Immature natural killer cell (primary cell): ENCODE measurements at regions not wholly inside any gene's neighbourhood (a gene's known extent, or its start where the extent isn't known, plus 50 kb on each side); places are given as distances from the start of the nearest gene placed in this dataset.

Experiments
- DNase-seq, 3 donors: peaks; one replicate each; pipeline ENCODE4 v3.0.0; 2022; ENCODE audit warnings: mixed read lengths in 1 of 3
- H3K27ac Mint-ChIP-seq, 6 donors: one replicate each; pipeline ENCODE4 v1.8.0; 2020; ENCODE audit warnings: mixed read lengths in 6 of 6, mild to moderate bottlenecking in 5 of 6, inconsistent platforms in 4 of 6, moderate library complexity in 3 of 6
- H3K27me3 Mint-ChIP-seq, 3 donors: one replicate each; pipeline ENCODE4 v1.8.0; 2020 to 2021; ENCODE audit warnings: low read depth in 3 of 3, mild to moderate bottlenecking in 3 of 3, mixed read lengths in 3 of 3, moderate library complexity in 3 of 3, inconsistent platforms in 1 of 3
- H3K36me3 Mint-ChIP-seq, 3 donors: one replicate each; pipeline ENCODE4 v1.8.0; 2020; ENCODE audit warnings: mixed read lengths in 3 of 3, inconsistent platforms in 2 of 3, mild to moderate bottlenecking in 2 of 3
- H3K4me1 Mint-ChIP-seq, 2 donors: one replicate each; pipeline ENCODE4 v1.8.0; 2020; ENCODE audit warnings: inconsistent platforms in 2 of 2, mild to moderate bottlenecking in 2 of 2, mixed read lengths in 2 of 2, moderate library complexity in 1 of 2
- H3K4me3 Mint-ChIP-seq, 5 donors: one replicate each; pipeline ENCODE4 v1.8.0; 2020; ENCODE audit warnings: mild to moderate bottlenecking in 5 of 5, mixed read lengths in 5 of 5, inconsistent platforms in 3 of 5, moderate library complexity in 3 of 5
- H3K9me3 Mint-ChIP-seq, 6 donors: one replicate each; pipeline ENCODE4 v1.8.0; 2020; ENCODE audit warnings: mild to moderate bottlenecking in 6 of 6, mixed read lengths in 6 of 6, inconsistent platforms in 4 of 6, moderate library complexity in 3 of 6

DNA sequence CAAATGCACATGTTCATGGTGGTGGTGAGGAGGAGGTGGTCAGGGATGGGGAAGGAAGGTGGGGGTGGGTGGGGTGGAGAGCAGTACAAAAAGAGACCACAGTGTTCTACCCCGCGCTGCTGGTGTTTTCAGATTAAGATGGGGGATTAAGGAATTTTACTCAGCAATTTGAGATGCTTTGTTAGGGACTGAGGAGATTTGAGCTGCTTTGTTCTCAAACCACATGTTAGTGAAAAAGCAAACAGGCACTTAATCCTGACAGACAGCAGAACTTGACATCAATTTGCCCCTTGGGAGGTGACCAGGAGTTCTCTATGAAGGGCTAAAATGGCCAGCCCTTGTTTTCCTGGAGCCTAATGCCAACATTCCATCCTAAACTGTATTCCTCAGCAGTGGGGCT, 244.5 kb downstream of the MEIS1 start:
- Mint-ChIP-seq H3K9me3 (peaks cover 0 to 4% (median under 1%) of the 10 kb centered on the region in 6 donors), H3K27me3 (peaks cover 0 to 5% (median 3%) of the 10 kb centered on the region in 3 donors), H3K4me1 (no peaks in the 10 kb centered on the region), H3K27ac (no peak overlapping the region), H3K36me3 (no peaks in the 10 kb centered on the region), H3K4me3 (no peak overlapping the region)
- DNase-seq: no peak

DNA sequence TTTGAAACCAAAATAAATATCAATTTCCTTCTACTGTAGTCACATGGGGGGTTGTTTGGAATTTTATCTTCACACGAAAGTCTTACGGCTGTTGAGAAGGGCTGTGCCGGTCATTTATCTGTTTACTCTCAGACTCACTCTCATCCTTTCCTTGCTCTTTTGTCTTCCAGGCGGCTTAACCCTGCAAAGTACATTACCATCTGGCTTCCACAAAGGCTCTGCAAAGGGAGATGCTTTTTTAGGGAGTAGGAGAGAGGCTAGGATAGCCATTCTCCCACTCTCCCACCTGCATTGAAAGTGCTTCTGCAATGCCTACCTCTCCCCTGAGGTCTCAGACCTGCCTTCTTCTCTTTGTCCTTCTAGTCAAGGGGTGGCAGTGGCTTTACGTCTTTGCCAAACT, 247.6 kb downstream of the MEIS1 start:
- Mint-ChIP-seq H3K4me3 (no peak overlapping the region), H3K4me1 (no peaks in the 10 kb centered on the region), H3K27ac (no peak overlapping the region), H3K9me3 (peaks cover 0 to 7% (median 2%) of the 10 kb centered on the region in 6 donors), H3K36me3 (no peaks in the 10 kb centered on the region), H3K27me3 (peaks cover 0 to 10% (median 3%) of the 10 kb centered on the region in 3 donors)
- no peak for DNase-seq

DNA sequence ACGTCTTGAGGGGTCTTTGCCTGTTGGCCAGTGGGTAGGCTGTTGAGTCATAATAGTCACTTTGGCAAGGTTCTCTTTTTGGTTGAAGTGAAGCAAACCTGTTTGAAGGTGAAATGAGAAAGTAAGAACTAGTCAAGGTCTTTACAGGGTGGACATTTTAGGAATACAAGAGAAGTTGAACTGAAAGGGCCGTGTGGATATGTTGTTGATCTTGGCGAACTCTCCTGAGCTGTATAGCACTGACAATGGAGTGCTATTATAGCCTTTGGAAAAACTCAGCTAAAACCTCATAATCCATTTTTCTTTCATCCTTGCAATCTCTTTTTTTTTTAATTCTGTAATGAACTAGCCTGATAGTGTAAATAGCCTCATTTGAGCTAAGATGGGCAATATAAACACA, 248.1 kb downstream of the MEIS1 start:
- H3K4me3 Mint-ChIP-seq: no peak overlapping the region
- peaks cover 0 to 7% (median 2%) of the 10 kb centered on the region in 6 donors for H3K9me3 Mint-ChIP-seq
- no peak overlapping the region for H3K27ac Mint-ChIP-seq
- no peaks in the 10 kb centered on the region for H3K36me3 Mint-ChIP-seq
- peaks cover 0 to 10% (median 3%) of the 10 kb centered on the region in 3 donors for H3K27me3 Mint-ChIP-seq
- H3K4me1 Mint-ChIP-seq: no peaks in the 10 kb centered on the region
- no peak for DNase-seq

DNA sequence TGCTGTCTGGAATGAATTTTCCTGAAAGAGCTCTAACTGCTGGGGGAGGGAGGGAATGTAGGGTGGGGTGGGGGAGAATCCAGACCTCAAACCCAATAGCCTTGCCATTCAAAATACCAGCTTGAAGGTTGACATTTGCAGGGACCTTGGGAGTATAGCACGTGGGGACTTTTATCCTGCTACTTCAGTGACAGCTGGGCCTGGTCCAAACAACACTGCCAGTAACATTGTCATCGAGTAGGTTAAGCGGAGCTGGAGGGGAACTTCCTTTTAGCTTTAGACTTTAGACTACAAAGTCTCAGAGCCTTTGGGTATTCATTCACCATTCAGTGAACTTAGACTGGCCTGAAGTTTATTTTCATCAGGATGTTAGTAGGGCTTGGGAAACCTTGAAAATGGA, 248.7 kb downstream of the MEIS1 start:
- no peaks in the 10 kb centered on the region for H3K4me1 Mint-ChIP-seq
- no peak for DNase-seq
- H3K4me3 Mint-ChIP-seq: no peak overlapping the region
- no peaks in the 10 kb centered on the region for H3K36me3 Mint-ChIP-seq
- peaks cover 0 to 5% (median 2%) of the 10 kb centered on the region in 6 donors for H3K9me3 Mint-ChIP-seq
- H3K27me3 Mint-ChIP-seq: peaks cover 0 to 10% (median 3%) of the 10 kb centered on the region in 3 donors
- no peak overlapping the region for H3K27ac Mint-ChIP-seq

DNA sequence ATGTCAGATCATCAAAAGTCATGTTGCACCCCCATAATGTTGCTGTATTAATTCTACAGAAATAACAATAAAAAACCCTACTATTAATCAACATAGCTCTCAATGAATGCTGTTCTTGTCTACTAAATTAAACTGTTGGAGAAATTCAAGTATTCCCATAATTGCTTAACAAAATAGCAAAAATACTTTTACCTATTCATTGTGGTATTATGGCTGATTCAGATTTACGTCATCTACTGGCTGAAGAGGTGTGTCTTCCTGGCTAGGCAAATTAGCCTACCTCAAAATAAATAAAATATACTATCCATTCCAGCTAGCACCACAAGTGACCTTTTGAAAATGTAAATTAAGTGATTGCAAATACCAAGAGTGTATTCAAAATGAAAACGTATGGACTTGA, 249.4 kb downstream of the MEIS1 start:
- Mint-ChIP-seq H3K4me1 (no peaks in the 10 kb centered on the region), H3K4me3 (no peak overlapping the region), H3K36me3 (no peaks in the 10 kb centered on the region), H3K27me3 (peaks cover 0 to 10% (median 0%) of the 10 kb centered on the region in 3 donors), H3K27ac (no peak overlapping the region), H3K9me3 (peaks cover 0 to 6% (median 2%) of the 10 kb centered on the region in 6 donors)
- DNase-seq: no peak

DNA sequence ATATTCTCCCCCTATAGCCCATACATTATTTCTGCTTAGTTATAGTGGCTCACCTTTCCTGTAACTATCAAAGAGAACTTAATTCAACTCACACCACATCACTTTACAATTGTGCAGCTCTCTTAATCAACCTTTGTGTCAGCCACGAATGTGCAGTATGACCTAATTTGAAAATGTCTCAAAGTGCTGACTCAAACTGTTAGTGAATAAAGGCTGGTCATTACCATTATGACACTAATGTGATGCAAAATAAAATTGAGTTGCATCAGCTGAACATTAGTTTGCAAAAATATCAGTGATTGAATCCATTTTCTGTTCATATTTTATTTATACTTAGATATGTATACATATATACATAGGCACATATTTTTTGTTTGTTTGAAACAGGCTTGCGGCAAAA, 251.8 kb downstream of the MEIS1 start:
- H3K36me3 Mint-ChIP-seq: no peaks in the 10 kb centered on the region
- H3K27ac Mint-ChIP-seq: no peak overlapping the region
- peaks cover 0 to 10% (median 0%) of the 10 kb centered on the region in 3 donors for H3K27me3 Mint-ChIP-seq
- no peak overlapping the region for H3K4me3 Mint-ChIP-seq
- no peaks in the 10 kb centered on the region for H3K4me1 Mint-ChIP-seq
- DNase-seq: no peak
- peaks cover 0 to 7% (median 0%) of the 10 kb centered on the region in 6 donors for H3K9me3 Mint-ChIP-seq

DNA sequence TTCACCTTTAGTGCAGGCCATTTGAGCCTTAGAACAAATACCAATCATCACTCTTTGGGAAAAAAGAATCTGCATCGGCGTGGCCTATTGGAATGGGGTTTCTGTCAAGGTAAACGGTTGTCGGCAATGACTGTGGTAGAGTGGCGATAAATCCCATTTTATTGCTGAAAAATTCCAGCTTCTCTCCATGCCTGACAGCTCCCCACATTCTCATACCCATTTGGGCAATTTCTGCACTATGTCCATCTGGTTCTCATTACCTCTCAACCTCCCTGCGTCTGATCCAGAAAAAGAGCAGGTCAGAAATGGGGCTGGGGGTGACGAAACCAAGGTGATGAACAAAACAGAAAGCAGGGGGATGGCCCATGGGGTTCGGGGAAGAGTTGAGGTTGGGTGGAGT, 254.0 kb downstream of the MEIS1 start:
- DNase-seq: no peak
- H3K4me1 Mint-ChIP-seq: no peaks in the 10 kb centered on the region
- H3K36me3 Mint-ChIP-seq: no peaks in the 10 kb centered on the region
- H3K27me3 Mint-ChIP-seq: peaks cover 0 to 5% (median 0%) of the 10 kb centered on the region in 3 donors
- H3K27ac Mint-ChIP-seq: no peak overlapping the region
- peaks cover 0 to 7% (median 0%) of the 10 kb centered on the region in 6 donors for H3K9me3 Mint-ChIP-seq
- H3K4me3 Mint-ChIP-seq: no peak overlapping the region

DNA sequence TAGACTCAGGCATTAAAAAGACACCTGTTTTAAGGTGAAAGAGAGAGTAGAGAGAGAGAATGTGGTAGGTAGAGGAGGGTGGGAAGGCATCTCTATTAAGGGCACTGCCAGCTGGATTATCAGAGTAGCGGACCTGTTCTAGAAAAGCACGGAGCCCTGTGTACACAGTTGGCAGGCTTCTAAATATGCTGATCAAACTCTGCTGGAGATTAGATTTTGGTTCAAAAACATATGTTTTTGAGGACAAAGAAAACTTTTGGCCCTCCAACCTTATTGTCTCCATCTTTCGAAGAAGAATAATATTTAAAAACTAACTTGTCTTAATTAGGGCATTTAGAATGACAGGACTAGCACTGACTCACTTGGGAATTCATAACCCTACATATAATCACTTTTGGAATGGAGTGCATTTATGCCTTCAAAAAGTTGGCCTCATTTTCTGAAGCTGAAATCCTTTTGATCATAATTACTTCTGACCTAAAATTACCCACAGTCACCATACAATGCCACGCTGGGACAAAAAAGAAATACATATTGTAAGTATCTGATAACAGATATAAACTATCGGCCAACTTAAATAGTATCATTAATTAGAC, 254.6 kb downstream of the MEIS1 start:
- Mint-ChIP-seq H3K36me3 (no peaks in the 10 kb centered on the region), H3K9me3 (peaks cover 0 to 5% (median under 1%) of the 10 kb centered on the region in 6 donors)

DNA sequence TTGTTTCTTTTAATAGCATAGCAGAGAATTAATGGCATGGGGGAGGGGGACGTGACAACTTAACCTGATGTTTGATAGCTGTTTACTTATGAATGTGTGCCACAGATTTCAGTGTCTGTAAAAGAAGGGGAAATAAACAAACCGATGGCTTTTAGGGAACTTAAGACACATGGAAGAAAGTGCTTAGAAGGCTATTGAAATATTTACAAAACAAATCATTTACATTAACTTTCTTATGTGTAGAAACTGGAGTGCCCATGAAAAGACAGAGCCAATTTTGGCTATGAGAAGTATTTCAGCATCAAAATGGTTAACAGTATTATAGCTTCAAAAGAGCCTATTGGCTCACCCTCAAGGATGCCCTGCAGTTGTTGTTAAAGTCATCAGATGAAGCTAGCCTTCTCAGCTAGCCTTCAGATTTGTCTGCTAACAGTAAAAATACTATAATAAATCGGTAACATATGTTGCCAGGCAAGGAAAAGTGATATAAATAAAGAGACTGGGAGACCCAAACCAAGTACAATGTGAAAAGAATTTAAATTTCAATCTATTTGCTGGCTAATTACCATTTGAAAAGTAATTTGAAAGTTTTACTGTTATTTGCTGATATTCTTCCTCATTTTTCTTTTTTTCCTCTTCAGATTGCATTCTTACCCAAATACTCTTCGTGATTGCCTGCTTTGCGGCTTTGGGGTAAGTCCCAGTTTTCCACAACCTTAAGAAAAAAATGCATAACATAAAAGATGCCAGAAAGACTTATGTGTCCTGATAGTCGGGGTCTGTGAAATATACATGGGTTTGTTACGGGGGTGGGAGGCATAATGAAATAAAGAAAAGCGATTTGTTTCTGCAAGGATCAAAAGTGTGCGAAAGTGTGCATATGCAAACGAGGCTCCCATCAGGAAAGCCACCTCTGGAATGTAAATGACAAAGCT, 256.4 kb downstream of the MEIS1 start:
- Mint-ChIP-seq H3K4me1 (no peaks in the 10 kb centered on the region), H3K27me3 (no peaks in the 10 kb centered on the region), H3K36me3 (no peaks in the 10 kb centered on the region), H3K4me3 (no peak overlapping the region), H3K27ac (no peak overlapping the region), H3K9me3 (peaks cover 0 to 8% (median 1%) of the 10 kb centered on the region in 6 donors)
- no peak for DNase-seq

More for the DNA sequence above, 254.6 kb downstream of the MEIS1 start:
- Mint-ChIP-seq H3K4me3 (no peak overlapping the region), H3K27me3 (peaks cover 0 to 5% (median 0%) of the 10 kb centered on the region in 3 donors), H3K4me1 (no peaks in the 10 kb centered on the region), H3K27ac (no peak overlapping the region)
- no peak for DNase-seq

DNA sequence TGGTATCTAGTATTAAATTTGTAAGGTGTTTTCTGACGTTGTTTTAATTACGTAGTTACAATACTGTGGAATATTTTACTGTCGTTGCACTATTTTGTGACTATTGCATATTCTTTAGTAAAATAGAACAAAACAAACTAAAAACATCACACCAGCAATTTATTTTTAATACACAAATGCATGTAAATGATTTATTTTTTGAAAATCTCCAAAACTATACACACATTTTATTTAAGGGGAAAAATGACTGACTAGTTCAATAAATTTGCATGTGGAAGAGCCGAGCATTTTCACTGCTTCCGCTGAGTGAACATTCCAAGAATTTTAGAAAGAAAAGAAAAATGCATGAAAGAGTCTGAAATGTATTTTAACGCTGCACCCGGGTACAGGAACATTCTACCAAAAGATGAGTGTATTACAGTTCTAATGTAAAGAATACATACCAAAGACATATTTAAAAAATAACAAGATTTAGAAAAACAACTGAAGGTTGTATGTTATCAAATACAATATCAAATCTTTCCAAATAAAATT, 257.7 kb downstream of the MEIS1 start:
- no peaks in the 10 kb centered on the region for H3K4me1 Mint-ChIP-seq
- DNase-seq: no peak
- peaks cover 0 to 8% (median 0%) of the 10 kb centered on the region in 6 donors for H3K9me3 Mint-ChIP-seq
- H3K27ac Mint-ChIP-seq: no peak overlapping the region
- no peak overlapping the region for H3K4me3 Mint-ChIP-seq
- H3K27me3 Mint-ChIP-seq: no peaks in the 10 kb centered on the region
- no peaks in the 10 kb centered on the region for H3K36me3 Mint-ChIP-seq

DNA sequence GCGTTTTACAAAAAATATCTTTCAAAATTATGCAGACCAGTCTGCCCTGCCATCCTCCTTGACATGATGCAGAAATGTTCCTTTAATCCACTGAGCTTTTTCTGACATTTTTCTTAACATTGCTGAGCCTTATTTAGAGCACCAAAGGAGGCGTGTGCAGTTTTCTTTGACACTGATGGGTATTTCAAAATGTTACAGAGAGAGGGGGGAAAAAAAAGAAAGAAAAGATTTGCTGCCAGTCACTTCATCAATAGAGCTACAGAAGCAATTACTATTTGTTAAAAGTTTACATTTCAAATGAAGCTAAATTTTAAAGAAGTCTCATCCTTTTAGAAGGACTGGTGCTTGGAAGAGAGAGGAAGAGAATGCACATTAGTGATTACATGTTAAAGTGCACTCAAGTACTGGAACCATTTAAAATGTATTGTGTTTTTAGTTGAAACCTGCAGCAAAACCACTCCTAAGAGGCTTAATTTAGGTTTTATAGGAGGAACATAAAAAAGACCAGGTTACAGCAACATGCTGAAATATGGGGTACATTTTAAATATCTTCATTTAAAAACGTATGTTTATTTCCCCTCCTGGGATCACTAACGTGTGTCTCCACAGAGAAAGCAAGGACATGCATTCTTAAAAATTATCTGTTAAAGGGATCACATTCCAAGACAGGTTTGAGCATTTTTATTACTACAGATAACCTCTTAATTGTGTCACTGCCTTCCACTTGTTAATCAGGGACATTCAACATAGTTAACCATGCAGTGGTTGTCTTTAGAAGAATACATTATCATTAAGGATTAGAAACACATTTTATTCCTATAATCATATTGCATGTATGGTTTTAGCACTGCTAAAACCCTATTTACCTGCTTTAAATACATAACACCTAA, 258.4 kb downstream of the MEIS1 start:
- Mint-ChIP-seq H3K4me3 (no peak overlapping the region), H3K4me1 (no peaks in the 10 kb centered on the region)
- DNase-seq: no peak

DNA sequence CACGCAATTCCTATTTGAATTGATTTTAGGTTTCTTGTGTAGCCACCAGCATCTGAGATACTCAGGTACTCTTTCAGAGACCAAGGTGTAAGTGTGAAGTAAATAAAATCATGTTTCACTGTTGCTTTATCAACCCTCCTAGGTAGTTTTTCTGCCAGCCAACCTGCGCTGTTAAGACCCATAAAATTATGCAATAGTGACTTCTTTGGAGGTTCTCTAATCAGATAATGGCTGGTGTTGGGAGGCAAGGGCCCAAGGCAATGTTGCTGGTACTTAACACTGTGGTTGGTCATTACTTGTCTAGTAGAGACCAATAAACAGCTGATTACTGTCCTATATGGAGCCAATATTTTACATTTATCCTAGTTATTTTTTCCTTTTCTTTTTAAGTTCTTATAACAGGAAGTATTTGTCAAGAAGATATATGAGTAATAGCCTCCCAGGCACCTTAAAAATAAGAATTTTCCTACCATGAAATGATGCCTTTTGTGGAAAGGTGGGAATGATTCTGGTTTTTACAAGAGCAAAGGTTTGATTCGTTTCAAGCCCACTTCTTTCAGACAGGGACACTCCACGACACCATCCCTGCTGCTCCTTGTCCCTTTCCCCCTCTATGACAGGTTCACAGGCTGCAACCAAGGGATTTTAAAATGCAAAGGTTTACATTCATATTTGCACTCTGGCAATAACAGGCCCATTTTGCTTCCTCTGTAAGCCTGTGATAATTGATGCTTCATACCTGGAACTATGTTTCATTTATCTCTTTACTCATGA, 259.3 kb downstream of the MEIS1 start:
- H3K27me3 Mint-ChIP-seq: no peaks in the 10 kb centered on the region
- H3K4me3 Mint-ChIP-seq: no peak overlapping the region
- peaks cover 0 to 8% (median 0%) of the 10 kb centered on the region in 6 donors for H3K9me3 Mint-ChIP-seq
- H3K27ac Mint-ChIP-seq: no peak overlapping the region
- no peaks in the 10 kb centered on the region for H3K36me3 Mint-ChIP-seq
- no peak for DNase-seq
- no peaks in the 10 kb centered on the region for H3K4me1 Mint-ChIP-seq

More for the DNA sequence above, 258.4 kb downstream of the MEIS1 start:
- Mint-ChIP-seq H3K27me3 (no peaks in the 10 kb centered on the region), H3K9me3 (peaks cover 0 to 8% (median 0%) of the 10 kb centered on the region in 6 donors), H3K36me3 (no peaks in the 10 kb centered on the region), H3K27ac (no peak overlapping the region)

DNA sequence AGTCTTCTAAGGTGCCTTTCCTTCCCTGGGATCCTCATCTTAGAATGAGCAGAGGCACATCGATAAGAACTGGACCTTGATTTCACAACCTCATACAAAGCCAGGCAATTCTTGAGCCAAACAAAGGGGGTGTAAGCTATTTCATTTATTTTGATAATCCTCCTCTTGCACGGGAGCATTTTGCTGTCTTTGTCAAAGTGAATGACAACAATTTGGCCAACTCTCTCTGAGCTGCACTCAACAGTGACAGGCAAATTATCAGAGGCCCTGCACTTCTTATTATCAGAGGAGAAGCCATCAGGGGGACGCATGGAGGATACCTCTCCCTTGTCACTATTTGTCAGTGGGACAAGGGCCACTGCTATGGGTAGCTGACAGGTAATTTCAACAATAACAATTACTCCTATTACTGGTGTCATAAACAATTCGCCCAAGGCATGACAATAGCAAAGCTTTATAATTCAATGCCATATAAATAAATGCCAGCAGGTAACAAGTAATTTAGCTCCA, 260.4 kb downstream of the MEIS1 start:
- H3K4me3 Mint-ChIP-seq: no peak overlapping the region
- H3K4me1 Mint-ChIP-seq: no peaks in the 10 kb centered on the region
- no peaks in the 10 kb centered on the region for H3K36me3 Mint-ChIP-seq
- H3K27ac Mint-ChIP-seq: no peak overlapping the region
- no peaks in the 10 kb centered on the region for H3K27me3 Mint-ChIP-seq
- DNase-seq: no peak
- H3K9me3 Mint-ChIP-seq: peaks cover 0 to 8% (median 0%) of the 10 kb centered on the region in 6 donors
